ENCODE measurements at regions not wholly inside any gene's neighbourhood (a gene's known extent, or its start where the extent isn't known, plus 50 kb on each side); places are given as distances from the start of the nearest gene placed in this dataset.

DNA sequence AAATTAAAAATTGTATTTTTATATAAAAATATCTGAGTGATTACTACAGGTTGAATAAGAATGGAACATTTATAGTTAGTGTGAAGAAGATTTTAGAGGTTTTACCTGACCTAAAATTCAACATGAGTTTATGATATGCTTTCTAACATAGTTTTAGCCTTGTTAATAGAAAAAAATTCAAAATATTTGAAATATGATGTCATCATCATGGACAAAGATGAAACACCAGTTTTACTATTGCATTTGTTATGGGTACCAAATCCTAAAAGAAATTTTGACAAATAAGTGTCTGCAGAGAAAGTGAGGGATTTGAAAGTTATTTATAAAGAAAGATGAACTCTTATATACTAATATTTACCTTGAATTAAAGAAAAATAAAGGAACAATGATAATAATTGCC lies 479.7 kb downstream of the TBC1D32 start:
- ChIA-PET CTCF (no interaction called here), POLR2A (no interaction called here)
- Histone ChIP-seq H3K9me3 (ENCODE audit: control insufficient read depth, insufficient read depth, low read depth, low read length) (no peaks in the 10 kb centered on the region; the same call in 1 of the 2 replicates), H3K27ac (ENCODE audit: low read length) (no peak overlapping the region), H3K4me1 (ENCODE audit: control insufficient read depth, insufficient read depth, low read length) (no peaks in the 10 kb centered on the region), H3K4me3 (ENCODE audit: low read depth in 2 of 2, low read length in 2 of 2) (no peak overlapping the region), H3K36me3 (ENCODE audit: control insufficient read depth, insufficient read depth, low read length) (no peaks in the 10 kb centered on the region), H3K27me3 (ENCODE audit: control insufficient read depth, insufficient read depth, low read length) (no peaks in the 10 kb centered on the region)
- BruUV-seq (replicated peaks) = no TSS peak
- intact Hi-C loops (cut with micrococcal nuclease; ENCODE audit: unreplicated experiment) (no loop called here), in situ Hi-C loops (cut with HindIII; ENCODE audit: low pct_unique_long_range_greater_than_20kb, low sequenced_read_pairs) (no loop called here)
- no peak for ATAC-seq
- no peak for DNase-seq (ENCODE audit: low read depth, low spot score)
- TF ChIP-seq, protein P1, sequence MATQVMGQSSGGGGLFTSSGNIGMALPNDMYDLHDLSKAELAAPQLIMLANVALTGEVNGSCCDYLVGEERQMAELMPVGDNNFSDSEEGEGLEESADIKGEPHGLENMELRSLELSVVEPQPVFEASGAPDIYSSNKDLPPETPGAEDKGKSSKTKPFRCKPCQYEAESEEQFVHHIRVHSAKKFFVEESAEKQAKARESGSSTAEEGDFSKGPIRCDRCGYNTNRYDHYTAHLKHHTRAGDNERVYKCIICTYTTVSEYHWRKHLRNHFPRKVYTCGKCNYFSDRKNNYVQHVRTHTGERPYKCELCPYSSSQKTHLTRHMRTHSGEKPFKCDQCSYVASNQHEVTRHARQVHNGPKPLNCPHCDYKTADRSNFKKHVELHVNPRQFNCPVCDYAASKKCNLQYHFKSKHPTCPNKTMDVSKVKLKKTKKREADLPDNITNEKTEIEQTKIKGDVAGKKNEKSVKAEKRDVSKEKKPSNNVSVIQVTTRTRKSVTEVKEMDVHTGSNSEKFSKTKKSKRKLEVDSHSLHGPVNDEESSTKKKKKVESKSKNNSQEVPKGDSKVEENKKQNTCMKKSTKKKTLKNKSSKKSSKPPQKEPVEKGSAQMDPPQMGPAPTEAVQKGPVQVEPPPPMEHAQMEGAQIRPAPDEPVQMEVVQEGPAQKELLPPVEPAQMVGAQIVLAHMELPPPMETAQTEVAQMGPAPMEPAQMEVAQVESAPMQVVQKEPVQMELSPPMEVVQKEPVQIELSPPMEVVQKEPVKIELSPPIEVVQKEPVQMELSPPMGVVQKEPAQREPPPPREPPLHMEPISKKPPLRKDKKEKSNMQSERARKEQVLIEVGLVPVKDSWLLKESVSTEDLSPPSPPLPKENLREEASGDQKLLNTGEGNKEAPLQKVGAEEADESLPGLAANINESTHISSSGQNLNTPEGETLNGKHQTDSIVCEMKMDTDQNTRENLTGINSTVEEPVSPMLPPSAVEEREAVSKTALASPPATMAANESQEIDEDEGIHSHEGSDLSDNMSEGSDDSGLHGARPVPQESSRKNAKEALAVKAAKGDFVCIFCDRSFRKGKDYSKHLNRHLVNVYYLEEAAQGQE (IDR thresholded peaks at IDR 0.05; ENCODE audit: insufficient read depth in 1 of 2, low read depth in 2 of 2, low read length in 1 of 2) = no peak
- TF ChIP-seq SIN3A (IDR thresholded peaks at IDR 0.05; ENCODE audit: borderline replicate concordance, insufficient read depth, low read depth, low read length) = no peak
- TF ChIP-seq, protein P2, sequence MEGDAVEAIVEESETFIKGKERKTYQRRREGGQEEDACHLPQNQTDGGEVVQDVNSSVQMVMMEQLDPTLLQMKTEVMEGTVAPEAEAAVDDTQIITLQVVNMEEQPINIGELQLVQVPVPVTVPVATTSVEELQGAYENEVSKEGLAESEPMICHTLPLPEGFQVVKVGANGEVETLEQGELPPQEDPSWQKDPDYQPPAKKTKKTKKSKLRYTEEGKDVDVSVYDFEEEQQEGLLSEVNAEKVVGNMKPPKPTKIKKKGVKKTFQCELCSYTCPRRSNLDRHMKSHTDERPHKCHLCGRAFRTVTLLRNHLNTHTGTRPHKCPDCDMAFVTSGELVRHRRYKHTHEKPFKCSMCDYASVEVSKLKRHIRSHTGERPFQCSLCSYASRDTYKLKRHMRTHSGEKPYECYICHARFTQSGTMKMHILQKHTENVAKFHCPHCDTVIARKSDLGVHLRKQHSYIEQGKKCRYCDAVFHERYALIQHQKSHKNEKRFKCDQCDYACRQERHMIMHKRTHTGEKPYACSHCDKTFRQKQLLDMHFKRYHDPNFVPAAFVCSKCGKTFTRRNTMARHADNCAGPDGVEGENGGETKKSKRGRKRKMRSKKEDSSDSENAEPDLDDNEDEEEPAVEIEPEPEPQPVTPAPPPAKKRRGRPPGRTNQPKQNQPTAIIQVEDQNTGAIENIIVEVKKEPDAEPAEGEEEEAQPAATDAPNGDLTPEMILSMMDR (IDR thresholded peaks at IDR 0.05) = no peak
- TF ChIP-seq TCF7L2 (IDR thresholded peaks at IDR 0.05; ENCODE audit: low read depth, low read length) = no peak
- TF ChIP-seq POLR2AphosphoS5 (IDR thresholded peaks at IDR 0.05; ENCODE audit: low read depth, low read length) = no peak

DNA sequence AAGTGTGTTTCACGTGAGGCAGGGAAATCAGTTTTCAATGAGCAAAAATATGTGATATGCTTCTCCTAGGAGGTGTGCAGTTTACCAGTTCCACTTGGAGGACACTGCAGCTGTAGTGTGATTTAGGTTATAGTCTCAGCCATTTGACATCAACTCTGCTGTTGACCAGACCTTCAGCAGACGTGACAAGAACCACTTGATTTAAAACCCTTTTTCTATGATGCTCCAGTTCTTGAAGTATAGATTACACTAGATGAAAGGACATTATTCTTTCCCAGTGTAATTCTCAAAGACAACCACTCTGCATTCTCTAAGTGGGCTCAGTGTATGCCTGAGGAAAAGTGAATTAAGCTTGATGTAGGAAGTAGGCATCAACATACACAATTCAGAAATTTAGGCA lies 480.8 kb downstream of the TBC1D32 start:
- intact Hi-C loops (cut with micrococcal nuclease; ENCODE audit: unreplicated experiment) (no loop called here), in situ Hi-C loops (cut with HindIII; ENCODE audit: low pct_unique_long_range_greater_than_20kb, low sequenced_read_pairs) (no loop called here)
- ChIA-PET CTCF (no interaction called here), POLR2A (interaction anchor here (0.7 kb wide), 1 partner anchor 813 kb away, joined by 4 read pairs; no protein-coding TSS in a partner anchor)
- Histone ChIP-seq H3K4me1 (ENCODE audit: control insufficient read depth, insufficient read depth, low read length) (no peaks in the 10 kb centered on the region), H3K27ac (ENCODE audit: low read length) (no peak overlapping the region), H3K27me3 (ENCODE audit: control insufficient read depth, insufficient read depth, low read length) (no peaks in the 10 kb centered on the region), H3K4me3 (ENCODE audit: low read depth in 2 of 2, low read length in 2 of 2) (no peak overlapping the region), H3K9me3 (ENCODE audit: control insufficient read depth, insufficient read depth, low read depth, low read length) (no peaks in the 10 kb centered on the region; the same call in 1 of the 2 replicates), H3K36me3 (ENCODE audit: control insufficient read depth, insufficient read depth, low read length) (no peaks in the 10 kb centered on the region)
- TF ChIP-seq, protein P1 (IDR thresholded peaks at IDR 0.05; ENCODE audit: insufficient read depth in 1 of 2, low read depth in 2 of 2, low read length in 1 of 2) = no peak
- no peak for TF ChIP-seq POLR2AphosphoS5 (IDR thresholded peaks at IDR 0.05; ENCODE audit: low read depth, low read length)
- TF ChIP-seq TCF7L2 (IDR thresholded peaks at IDR 0.05; ENCODE audit: low read depth, low read length) = no peak
- no peak for TF ChIP-seq SIN3A (IDR thresholded peaks at IDR 0.05; ENCODE audit: borderline replicate concordance, insufficient read depth, low read depth, low read length)
- TF ChIP-seq, protein P2 (IDR thresholded peaks at IDR 0.05) = no peak
- no TSS peak for BruUV-seq (replicated peaks)
- ATAC-seq = no peak
- DNase-seq (ENCODE audit: low read depth, low spot score) = no peak
